ENCODE measurements at regions not wholly inside any gene's neighbourhood (a gene's known extent, or its start where the extent isn't known, plus 50 kb on each side); places are given as distances from the start of the nearest gene placed in this dataset.

DNA sequence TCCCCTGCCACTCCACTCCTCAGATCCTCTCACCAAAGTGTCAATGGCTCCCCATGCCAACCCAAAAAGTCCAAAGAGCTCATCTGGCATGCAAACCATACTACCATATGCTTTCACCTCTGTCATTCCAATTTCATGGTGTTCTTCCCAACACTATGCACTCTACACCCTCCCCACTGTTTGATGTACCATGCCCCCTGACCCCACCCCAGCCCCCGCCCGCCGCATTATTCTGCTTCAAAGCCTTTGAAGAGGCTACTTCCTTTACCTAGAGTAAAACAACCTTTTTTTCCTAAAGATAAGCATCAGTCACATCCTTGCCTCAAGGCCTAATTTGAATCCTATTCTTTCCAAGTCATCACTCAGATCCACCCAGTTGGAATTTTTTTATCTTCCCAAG, 226.3 kb downstream of the DEPDC1B start:
- TF ChIP-seq, protein P1, sequence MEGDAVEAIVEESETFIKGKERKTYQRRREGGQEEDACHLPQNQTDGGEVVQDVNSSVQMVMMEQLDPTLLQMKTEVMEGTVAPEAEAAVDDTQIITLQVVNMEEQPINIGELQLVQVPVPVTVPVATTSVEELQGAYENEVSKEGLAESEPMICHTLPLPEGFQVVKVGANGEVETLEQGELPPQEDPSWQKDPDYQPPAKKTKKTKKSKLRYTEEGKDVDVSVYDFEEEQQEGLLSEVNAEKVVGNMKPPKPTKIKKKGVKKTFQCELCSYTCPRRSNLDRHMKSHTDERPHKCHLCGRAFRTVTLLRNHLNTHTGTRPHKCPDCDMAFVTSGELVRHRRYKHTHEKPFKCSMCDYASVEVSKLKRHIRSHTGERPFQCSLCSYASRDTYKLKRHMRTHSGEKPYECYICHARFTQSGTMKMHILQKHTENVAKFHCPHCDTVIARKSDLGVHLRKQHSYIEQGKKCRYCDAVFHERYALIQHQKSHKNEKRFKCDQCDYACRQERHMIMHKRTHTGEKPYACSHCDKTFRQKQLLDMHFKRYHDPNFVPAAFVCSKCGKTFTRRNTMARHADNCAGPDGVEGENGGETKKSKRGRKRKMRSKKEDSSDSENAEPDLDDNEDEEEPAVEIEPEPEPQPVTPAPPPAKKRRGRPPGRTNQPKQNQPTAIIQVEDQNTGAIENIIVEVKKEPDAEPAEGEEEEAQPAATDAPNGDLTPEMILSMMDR (IDR thresholded peaks at IDR 0.05), result no peak
- TF ChIP-seq POLR2AphosphoS5 (IDR thresholded peaks at IDR 0.05), result no peak
- TF ChIP-seq EP300 (IDR thresholded peaks at IDR 0.05; ENCODE audit: low read depth), result no peak
- TF ChIP-seq POLR2A (IDR thresholded peaks at IDR 0.05), result no peak

All from transverse colon (tissue), 4 donors.